ENCODE measurements at regions not wholly inside any gene's neighbourhood (a gene's known extent, or its start where the extent isn't known, plus 50 kb on each side); places are given as distances from the start of the nearest gene placed in this dataset.

DNA sequence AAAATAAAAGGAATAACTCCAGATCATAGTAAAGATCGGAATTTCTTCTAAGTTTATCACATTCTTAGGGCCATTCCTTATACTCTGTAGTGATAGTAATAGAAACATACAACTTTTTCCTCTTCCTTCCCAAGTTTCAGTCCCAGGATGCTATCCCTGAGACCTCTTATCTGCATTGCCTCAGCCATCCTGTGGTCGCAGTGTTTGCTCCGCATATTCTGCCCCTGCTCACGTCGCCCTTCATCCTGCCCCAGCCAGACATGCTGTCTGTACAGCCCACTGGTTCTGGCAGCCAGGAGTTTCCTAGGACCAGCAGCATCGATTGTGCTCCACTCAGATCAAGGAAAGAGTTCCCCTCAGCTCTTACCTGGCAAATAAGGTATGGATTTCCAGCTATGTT is 132.7 kb upstream of the ERCC6L2 start:
- TF ChIP-seq, protein P1, sequence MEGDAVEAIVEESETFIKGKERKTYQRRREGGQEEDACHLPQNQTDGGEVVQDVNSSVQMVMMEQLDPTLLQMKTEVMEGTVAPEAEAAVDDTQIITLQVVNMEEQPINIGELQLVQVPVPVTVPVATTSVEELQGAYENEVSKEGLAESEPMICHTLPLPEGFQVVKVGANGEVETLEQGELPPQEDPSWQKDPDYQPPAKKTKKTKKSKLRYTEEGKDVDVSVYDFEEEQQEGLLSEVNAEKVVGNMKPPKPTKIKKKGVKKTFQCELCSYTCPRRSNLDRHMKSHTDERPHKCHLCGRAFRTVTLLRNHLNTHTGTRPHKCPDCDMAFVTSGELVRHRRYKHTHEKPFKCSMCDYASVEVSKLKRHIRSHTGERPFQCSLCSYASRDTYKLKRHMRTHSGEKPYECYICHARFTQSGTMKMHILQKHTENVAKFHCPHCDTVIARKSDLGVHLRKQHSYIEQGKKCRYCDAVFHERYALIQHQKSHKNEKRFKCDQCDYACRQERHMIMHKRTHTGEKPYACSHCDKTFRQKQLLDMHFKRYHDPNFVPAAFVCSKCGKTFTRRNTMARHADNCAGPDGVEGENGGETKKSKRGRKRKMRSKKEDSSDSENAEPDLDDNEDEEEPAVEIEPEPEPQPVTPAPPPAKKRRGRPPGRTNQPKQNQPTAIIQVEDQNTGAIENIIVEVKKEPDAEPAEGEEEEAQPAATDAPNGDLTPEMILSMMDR (IDR thresholded peaks at IDR 0.05; ENCODE audit: control extremely low read depth, extremely low read depth, low read depth, missing control alignments), result no peak
- CTCF ChIA-PET, result interaction anchor here (1.2 to 2.1 kb wide), 3 partner anchors 13 to 474 kb away, joined by 3 to 4 read pairs (median 3); no protein-coding TSS in a partner anchor
- no peak for DNase-seq (ENCODE audit: extremely low spot score)
- POLR2A ChIA-PET, result no interaction called here

DNA sequence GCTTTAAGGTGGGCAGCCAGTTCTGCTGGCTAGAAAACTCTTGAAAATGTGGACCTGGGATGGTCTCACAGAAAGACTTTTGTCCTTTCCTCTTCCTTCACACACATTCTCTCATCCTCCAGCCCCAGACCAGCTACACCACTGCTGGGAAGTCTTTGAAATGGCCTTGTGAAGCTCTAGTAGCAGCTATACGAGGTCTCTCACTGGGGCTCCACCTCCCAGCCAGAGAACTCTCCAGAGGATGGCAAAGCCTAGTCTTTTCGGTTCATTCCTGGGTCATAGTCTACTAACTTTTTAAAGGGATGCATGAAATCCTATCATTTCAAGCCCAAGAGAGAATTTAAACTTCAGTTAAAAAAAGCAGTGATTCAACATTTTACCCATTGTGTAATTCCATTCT is 133.9 kb upstream of the ERCC6L2 start:
- POLR2A ChIA-PET, result no interaction called here
- CTCF ChIA-PET, result interaction anchor here (1.3 kb wide), 1 partner anchor 15 kb away, joined by 4 read pairs; no protein-coding TSS in a partner anchor
- DNase-seq (ENCODE audit: extremely low spot score), result no peak
- TF ChIP-seq, protein P1 (IDR thresholded peaks at IDR 0.05; ENCODE audit: control extremely low read depth, extremely low read depth, low read depth, missing control alignments), result no peak

DNA sequence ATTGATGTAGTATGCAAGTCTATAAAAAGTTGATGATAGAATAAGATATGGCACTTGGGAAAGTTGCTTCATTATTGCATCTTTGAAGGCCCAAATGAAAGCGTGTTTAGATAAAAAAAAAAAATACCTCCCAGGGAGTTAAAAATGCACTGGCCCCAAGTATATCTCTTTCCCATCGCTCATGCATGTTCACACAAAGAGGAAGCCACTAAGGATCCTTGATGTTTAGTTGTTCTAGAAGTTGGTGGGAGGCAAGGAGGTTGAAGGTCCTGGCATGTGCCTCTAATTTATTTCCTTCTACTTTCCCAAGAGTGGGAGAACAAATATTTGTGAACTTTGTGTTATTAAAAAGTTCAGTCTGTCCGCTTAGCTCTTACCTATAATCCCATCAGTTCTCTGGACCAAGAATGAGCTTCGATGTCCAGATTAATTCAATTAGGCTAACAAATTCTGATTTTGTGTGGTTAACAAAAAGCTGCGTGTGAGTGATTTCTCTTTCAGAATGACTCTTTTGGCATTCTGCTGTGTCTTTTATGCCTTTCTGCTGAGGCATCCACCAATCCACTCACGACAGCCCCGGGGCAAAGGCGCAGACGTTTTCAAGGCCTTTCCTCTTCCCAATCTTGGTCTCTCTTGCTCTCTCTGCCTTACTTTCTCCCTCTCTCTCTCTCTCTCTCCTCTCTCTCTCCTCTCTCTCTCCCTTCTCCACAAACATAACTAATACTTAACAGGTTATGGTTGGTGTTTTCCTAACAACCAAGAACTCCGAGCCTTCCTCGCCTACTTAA is 135.1 kb upstream of the ERCC6L2 start:
- TF ChIP-seq, protein P1 (IDR thresholded peaks at IDR 0.05; ENCODE audit: control extremely low read depth, extremely low read depth, low read depth, missing control alignments), result no peak
- CTCF ChIA-PET, result interaction anchor here (1.0 to 1.4 kb wide), 3 partner anchors 10 to 477 kb away, joined by 3 to 5 read pairs (median 4); no protein-coding TSS in a partner anchor
- POLR2A ChIA-PET, result no interaction called here
- no peak for DNase-seq (ENCODE audit: extremely low spot score)

DNA sequence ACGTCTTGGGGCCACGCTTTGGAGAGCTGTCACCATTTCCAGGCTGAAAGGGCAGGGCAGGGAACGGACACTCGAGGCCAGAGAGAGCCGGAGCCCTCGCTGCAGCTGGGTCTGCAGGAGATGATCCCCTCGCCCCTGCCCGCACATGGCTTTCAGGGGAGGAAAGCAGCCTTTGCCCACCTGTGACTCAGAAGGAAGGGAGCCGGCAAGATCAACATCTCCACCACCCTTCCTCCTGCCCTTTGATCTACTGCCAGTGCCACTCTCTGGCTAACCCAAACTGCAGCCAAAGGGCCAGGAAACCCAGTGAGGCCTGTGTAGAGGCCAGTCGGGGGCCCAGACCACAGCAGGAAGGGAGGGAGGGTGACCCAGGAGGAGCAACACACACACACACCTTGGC is 137.1 kb upstream of the ERCC6L2 start:
- DNase-seq (ENCODE audit: extremely low spot score), result no peak
- TF ChIP-seq, protein P1 (IDR thresholded peaks at IDR 0.05; ENCODE audit: control extremely low read depth, extremely low read depth, low read depth, missing control alignments), result no peak
- POLR2A ChIA-PET, result no interaction called here
- CTCF ChIA-PET, result interaction anchor here (2.4 kb wide), 1 partner anchor 11 kb away, joined by 8 read pairs; no protein-coding TSS in a partner anchor

DNA sequence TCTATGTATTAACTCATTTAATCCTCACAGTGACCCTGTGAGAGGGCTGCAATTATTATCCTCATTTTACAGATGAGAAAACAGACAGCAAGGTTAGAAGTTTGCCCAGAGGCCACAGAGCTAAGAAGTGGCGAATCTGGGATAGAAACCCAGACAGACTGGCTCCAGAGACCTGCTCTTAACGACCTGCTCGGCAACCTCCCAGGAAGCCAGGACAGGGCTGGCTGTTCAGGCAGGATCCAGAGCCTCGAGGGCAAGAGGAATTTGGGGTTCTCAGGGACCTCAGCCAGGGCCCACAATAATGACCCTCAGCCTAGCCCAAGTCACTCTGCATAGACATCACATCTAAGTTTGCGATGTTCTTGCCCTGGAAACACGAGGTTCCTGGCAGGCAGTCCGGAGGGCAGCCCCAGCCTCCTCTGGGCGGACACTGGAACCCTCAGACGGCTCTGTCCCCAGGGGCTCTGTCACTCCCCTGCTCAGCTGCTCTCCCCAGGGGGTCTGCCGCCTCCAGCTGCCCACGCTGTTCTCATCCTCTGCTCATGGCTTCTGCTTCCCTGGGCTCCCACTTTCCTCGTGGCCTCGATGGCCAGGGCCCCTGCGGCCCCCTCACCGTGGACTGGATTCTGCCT is 138.5 kb upstream of the ERCC6L2 start:
- CTCF ChIA-PET, result interaction anchor here (1.0 to 2.4 kb wide), 5 partner anchors 8 to 480 kb away, joined by 3 to 10 read pairs (median 5); no protein-coding TSS in a partner anchor
- TF ChIP-seq, protein P1 (IDR thresholded peaks at IDR 0.05; ENCODE audit: control extremely low read depth, extremely low read depth, low read depth, missing control alignments), result no peak
- DNase-seq (ENCODE audit: extremely low spot score), result no peak
- POLR2A ChIA-PET, result no interaction called here

DNA sequence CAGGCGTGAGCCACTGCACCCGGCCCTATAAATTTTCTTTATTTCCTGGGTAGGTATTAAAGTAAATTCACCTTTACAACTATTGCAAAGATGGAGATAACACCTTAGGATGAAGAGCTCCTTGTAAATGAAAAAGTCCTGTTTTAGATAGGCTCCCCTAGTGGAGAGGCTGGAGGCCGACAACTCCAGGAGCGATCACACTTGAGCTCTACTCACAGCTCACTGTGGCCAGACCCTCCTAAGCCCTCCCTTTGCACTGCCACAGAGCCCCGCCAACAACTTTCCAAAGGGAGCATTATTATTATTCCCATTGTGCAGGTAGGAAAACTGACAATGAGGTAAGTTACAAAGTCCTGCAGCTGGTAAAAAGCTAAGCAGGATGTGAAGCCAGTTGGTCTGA is 139.1 kb upstream of the ERCC6L2 start:
- TF ChIP-seq, protein P1 (IDR thresholded peaks at IDR 0.05; ENCODE audit: control extremely low read depth, extremely low read depth, low read depth, missing control alignments), result no peak
- no peak for DNase-seq (ENCODE audit: extremely low spot score)
- ChIA-PET POLR2A (interaction anchor here (0.5 kb wide), 1 partner anchor 9 kb away, joined by 5 read pairs; no protein-coding TSS in a partner anchor), CTCF (interaction anchor here (1.0 to 2.0 kb wide), 4 partner anchors 9 to 481 kb away, joined by 3 to 10 read pairs (median 4); no protein-coding TSS in a partner anchor)
